ENCODE measurements at regions not wholly inside any gene's neighbourhood (a gene's known extent, or its start where the extent isn't known, plus 50 kb on each side); places are given as distances from the start of the nearest gene placed in this dataset.

DNA sequence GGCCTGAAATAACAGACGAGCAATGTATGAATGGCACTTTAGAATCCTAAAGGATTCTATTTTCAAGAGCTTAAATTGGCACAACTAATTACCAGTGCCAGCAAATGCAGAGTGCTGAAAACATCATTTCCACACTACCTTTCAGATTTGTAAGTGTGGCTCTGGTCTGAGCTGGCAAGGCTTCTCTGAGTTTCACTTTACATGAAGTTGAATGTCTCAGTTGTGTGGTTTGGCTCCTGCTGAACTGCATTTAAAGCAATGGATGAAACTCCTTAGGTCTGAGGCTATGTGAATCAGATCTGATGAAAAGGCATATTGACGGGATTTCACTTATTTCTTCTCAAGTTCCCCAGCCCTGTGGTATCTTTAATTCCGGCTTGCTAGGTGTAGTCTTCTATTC, 114.8 kb upstream of the PTGFR start:
- no TSS peak for BruUV-seq (replicated peaks)
- H3K36me3 ChIP-seq (ENCODE audit: low read depth) = no peaks in the 10 kb centered on the region
- H3K79me2 ChIP-seq (ENCODE audit: low read depth) = no peaks in the 10 kb centered on the region
- H3K27me3 ChIP-seq (ENCODE audit: insufficient read depth, low read depth) = no peaks in the 10 kb centered on the region
- CTCF ChIA-PET = no interaction called here
- intact Hi-C loops (cut with micrococcal nuclease; ENCODE audit: unreplicated experiment) = no loop called here
- no peaks in the 10 kb centered on the region for H4K20me1 ChIP-seq (ENCODE audit: insufficient read depth)
- H2AFZ ChIP-seq = no peak overlapping the region
- H3K4me1 ChIP-seq (replicated peaks; ENCODE audit: insufficient read depth) = peaks cover 5% of the 10 kb centered on the region; the same call in 1 of the 2 replicates
- POLR2A ChIA-PET (ENCODE audit: unreplicated experiment) = no interaction called here
- H3K27ac ChIP-seq = no peak overlapping the region
- H3K4me2 ChIP-seq = no peak overlapping the region
- H3K9me2 ChIP-seq (ENCODE audit: insufficient read depth) = peaks cover 6% of the 10 kb centered on the region; the same call in 1 of the 2 replicates
- no peaks in the 10 kb centered on the region for H3F3A ChIP-seq (ENCODE audit: insufficient read depth, low read depth)
- no peak for TF ChIP-seq EZH2 (IDR thresholded peaks at IDR 0.05; ENCODE audit: low read depth)
- TF ChIP-seq, protein P1, sequence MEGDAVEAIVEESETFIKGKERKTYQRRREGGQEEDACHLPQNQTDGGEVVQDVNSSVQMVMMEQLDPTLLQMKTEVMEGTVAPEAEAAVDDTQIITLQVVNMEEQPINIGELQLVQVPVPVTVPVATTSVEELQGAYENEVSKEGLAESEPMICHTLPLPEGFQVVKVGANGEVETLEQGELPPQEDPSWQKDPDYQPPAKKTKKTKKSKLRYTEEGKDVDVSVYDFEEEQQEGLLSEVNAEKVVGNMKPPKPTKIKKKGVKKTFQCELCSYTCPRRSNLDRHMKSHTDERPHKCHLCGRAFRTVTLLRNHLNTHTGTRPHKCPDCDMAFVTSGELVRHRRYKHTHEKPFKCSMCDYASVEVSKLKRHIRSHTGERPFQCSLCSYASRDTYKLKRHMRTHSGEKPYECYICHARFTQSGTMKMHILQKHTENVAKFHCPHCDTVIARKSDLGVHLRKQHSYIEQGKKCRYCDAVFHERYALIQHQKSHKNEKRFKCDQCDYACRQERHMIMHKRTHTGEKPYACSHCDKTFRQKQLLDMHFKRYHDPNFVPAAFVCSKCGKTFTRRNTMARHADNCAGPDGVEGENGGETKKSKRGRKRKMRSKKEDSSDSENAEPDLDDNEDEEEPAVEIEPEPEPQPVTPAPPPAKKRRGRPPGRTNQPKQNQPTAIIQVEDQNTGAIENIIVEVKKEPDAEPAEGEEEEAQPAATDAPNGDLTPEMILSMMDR (conservative IDR thresholded peaks at IDR 0.05) = no peak
- no peaks in the 10 kb centered on the region; the same call in 1 of the 2 replicates for H3K9me3 ChIP-seq (ENCODE audit: insufficient read depth, low read depth)
- no peak overlapping the region for H3K4me3 ChIP-seq
- no peak for DNase-seq

GRCh38 chr1:78377356-78377928, 113.3 kb upstream of the PTGFR start:
- BruUV-seq (replicated peaks) = no TSS peak
- ChIA-PET POLR2A (ENCODE audit: unreplicated experiment) (no interaction called here), CTCF (no interaction called here)

GRCh38 chr1:78383923-78384322, 106.9 kb upstream of the PTGFR start:
- H3K27ac ChIP-seq = no peak overlapping the region
- H3F3A ChIP-seq (ENCODE audit: insufficient read depth, low read depth) = no peaks in the 10 kb centered on the region
- no peaks in the 10 kb centered on the region for H3K9me3 ChIP-seq (ENCODE audit: insufficient read depth, low read depth)
- no peaks in the 10 kb centered on the region for H4K20me1 ChIP-seq (ENCODE audit: insufficient read depth)
- 0 out of 2 replicates have a peak overlapping the region, but pooled peaks have one; percentile 31 for H2AFZ ChIP-seq
- H3K27me3 ChIP-seq (ENCODE audit: insufficient read depth, low read depth) = no peaks in the 10 kb centered on the region
- no peaks in the 10 kb centered on the region for H3K79me2 ChIP-seq (ENCODE audit: low read depth)
- H3K36me3 ChIP-seq (ENCODE audit: low read depth) = no peaks in the 10 kb centered on the region
- no peak overlapping the region for H3K4me3 ChIP-seq
- H3K9me2 ChIP-seq (ENCODE audit: insufficient read depth) = no peaks in the 10 kb centered on the region
- CTCF ChIA-PET = no interaction called here
- DNase-seq = no peak
- no peak for TF ChIP-seq EZH2 (IDR thresholded peaks at IDR 0.05; ENCODE audit: low read depth)
- TF ChIP-seq, protein P1 (conservative IDR thresholded peaks at IDR 0.05) = no peak
- H3K4me2 ChIP-seq = peak overlapping the region; percentile 1
- no TSS peak for BruUV-seq (replicated peaks)
- POLR2A ChIA-PET (ENCODE audit: unreplicated experiment) = no interaction called here
- intact Hi-C loops (cut with micrococcal nuclease; ENCODE audit: unreplicated experiment) = no loop called here
- peaks cover 8% of the 10 kb centered on the region; the same call in 1 of the 2 replicates for H3K4me1 ChIP-seq (replicated peaks; ENCODE audit: insufficient read depth)

More at GRCh38 chr1:78377356-78377928, 113.3 kb upstream of the PTGFR start:
- Histone ChIP-seq H3K9me3 (ENCODE audit: insufficient read depth, low read depth) (no peaks in the 10 kb centered on the region; the same call in 1 of the 2 replicates), H3F3A (ENCODE audit: insufficient read depth, low read depth) (no peaks in the 10 kb centered on the region), H2AFZ (no peak overlapping the region), H3K9me2 (ENCODE audit: insufficient read depth) (peaks cover 6% of the 10 kb centered on the region; the same call in 1 of the 2 replicates), H3K4me3 (no peak overlapping the region), H3K79me2 (ENCODE audit: low read depth) (no peaks in the 10 kb centered on the region), H4K20me1 (ENCODE audit: insufficient read depth) (no peaks in the 10 kb centered on the region), H3K36me3 (ENCODE audit: low read depth) (no peaks in the 10 kb centered on the region), H3K27me3 (ENCODE audit: insufficient read depth, low read depth) (no peaks in the 10 kb centered on the region), H3K4me2 (no peak overlapping the region), H3K27ac (no peak overlapping the region), H3K4me1 (replicated peaks; ENCODE audit: insufficient read depth) (peaks cover 5% of the 10 kb centered on the region; the same call in 1 of the 2 replicates)
- peak in 1 of 2 experiments; percentile 54 for DNase-seq
- TF ChIP-seq, protein P1 (conservative IDR thresholded peaks at IDR 0.05) = 0 out of 2 replicates have a peak, but pooled peaks have one; percentile 29
- TF ChIP-seq EZH2 (IDR thresholded peaks at IDR 0.05; ENCODE audit: low read depth) = no peak
- intact Hi-C loops (cut with micrococcal nuclease; ENCODE audit: unreplicated experiment) = no loop called here

Data from PC-9 (cell line).